H9 (cell line): ENCODE measurements at regions not wholly inside any gene's neighbourhood (a gene's known extent, or its start where the extent isn't known, plus 50 kb on each side); places are given as distances from the start of the nearest gene placed in this dataset.

Experiments
- DNase-seq: peaks from one replicate; pipeline ENCODE4 v3.0.0-alpha.2; 2017
- H2AFZ ChIP-seq: one replicate; pipeline ENCODE4 v1.6.1; 2013; ENCODE audit warnings: mild to moderate bottlenecking, low read length, control low read depth, moderate library complexity
- H2AK5ac ChIP-seq: 2 replicates; pipeline ENCODE4 v1.6.1; 2013; ENCODE audit warnings: low read length, control low read depth, mixed read lengths; ENCODE audit not compliant: insufficient read length
- H2BK120ac ChIP-seq: one replicate; pipeline ENCODE4 v1.6.1; 2013; ENCODE audit warnings: low read depth, mild to moderate bottlenecking, low read length, control low read depth, inconsistent platforms; ENCODE audit not compliant: poor library complexity, severe bottlenecking
- H2BK12ac ChIP-seq: 2 replicates; pipeline ENCODE4 v1.6.1; 2013; ENCODE audit warnings: low read length, control low read depth, mixed read lengths, low read depth; ENCODE audit not compliant: insufficient read length
- H2BK15ac ChIP-seq: 2 replicates; pipeline ENCODE4 v1.6.1; 2013; ENCODE audit warnings: low read depth, low read length, control low read depth
- H2BK20ac ChIP-seq: one replicate; pipeline ENCODE4 v1.6.1; 2013; ENCODE audit warnings: low read depth, mild to moderate bottlenecking, low read length, control low read depth, inconsistent platforms; ENCODE audit not compliant: poor library complexity, severe bottlenecking
- H2BK5ac ChIP-seq: 2 replicates; pipeline ENCODE4 v1.6.1; 2013; ENCODE audit warnings: low read length, control low read depth, mixed read lengths; ENCODE audit not compliant: insufficient read length
- H3K14ac ChIP-seq: 2 replicates; pipeline ENCODE4 v1.6.1; 2013; ENCODE audit warnings: low read length, control low read depth; ENCODE audit not compliant: insufficient read depth
- H3K18ac ChIP-seq: 2 replicates; pipeline ENCODE4 v1.6.1; 2013; ENCODE audit warnings: low read depth, mild to moderate bottlenecking, mixed read lengths, low read length, control low read depth; ENCODE audit not compliant: insufficient read length
- H3K23ac ChIP-seq: 2 replicates; pipeline ENCODE4 v1.6.1; 2013; ENCODE audit warnings: low read length, control low read depth, mixed read lengths, low read depth; ENCODE audit not compliant: insufficient read length
- H3K23me2 ChIP-seq: 2 replicates; pipeline ENCODE4 v1.6.1; 2013; ENCODE audit warnings: low read depth, mild to moderate bottlenecking, mixed read lengths, low read length, control low read depth; ENCODE audit not compliant: insufficient read length, poor library complexity, severe bottlenecking
- H3K27ac ChIP-seq: 2 replicates; pipeline ENCODE4 v1.5.1; 2013; ENCODE audit warnings: low read length, control low read depth, mixed read lengths, low read depth; ENCODE audit not compliant: insufficient read length
- H3K27me3 ChIP-seq: 2 replicates; pipeline ENCODE4 v1.6.1; 2013; ENCODE audit warnings: low read length, control low read depth, inconsistent platforms; ENCODE audit not compliant: insufficient read depth
- H3K4ac ChIP-seq: 2 replicates; pipeline ENCODE4 v1.6.1; 2013; ENCODE audit warnings: low read depth, mild to moderate bottlenecking, control low read depth, inconsistent platforms, low read length, moderate library complexity
- H3K4me1 ChIP-seq: 2 replicates; pipeline ENCODE4 v1.6.1; 2013; ENCODE audit warnings: low read length, control low read depth, inconsistent platforms; ENCODE audit not compliant: insufficient read depth
- H3K4me2 ChIP-seq: 2 replicates; pipeline ENCODE4 v1.6.1; 2013; ENCODE audit warnings: low read length, control low read depth, mixed read lengths; ENCODE audit not compliant: insufficient read length, insufficient read depth
- H3K56ac ChIP-seq: 2 replicates; pipeline ENCODE4 v1.6.1; 2013; ENCODE audit warnings: low read depth, mild to moderate bottlenecking, mixed read lengths, low read length, control low read depth; ENCODE audit not compliant: insufficient read length
- H3K79me1 ChIP-seq: 2 replicates; pipeline ENCODE4 v1.6.1; 2013; ENCODE audit warnings: low read depth, mild to moderate bottlenecking, moderate library complexity, low read length, control low read depth, inconsistent platforms; ENCODE audit not compliant: insufficient read depth, poor library complexity, severe bottlenecking
- H3K79me2 ChIP-seq: 2 replicates; pipeline ENCODE4 v1.6.1; 2013; ENCODE audit warnings: low read length, control low read depth, inconsistent platforms; ENCODE audit not compliant: insufficient read depth
- H3K9ac ChIP-seq: 2 replicates; pipeline ENCODE4 v1.6.1; 2013; ENCODE audit warnings: low read length, control low read depth, mixed read lengths; ENCODE audit not compliant: insufficient read length; ENCODE audit errors: extremely low read depth
- H3K9me3 ChIP-seq: one replicate; pipeline ENCODE4 v1.6.1; 2013; ENCODE audit warnings: low read depth, low read length, inconsistent platforms; ENCODE audit not compliant: control insufficient read depth
- H3T11ph ChIP-seq: one replicate; pipeline ENCODE4 v1.6.1; 2013; ENCODE audit warnings: mild to moderate bottlenecking, low read length, control low read depth, inconsistent platforms
- H4K20me1 ChIP-seq: one replicate; pipeline ENCODE4 v1.6.1; 2013; ENCODE audit not compliant: control insufficient read depth, insufficient read length, insufficient read depth
- H4K5ac ChIP-seq: 2 replicates; pipeline ENCODE4 v1.6.1; 2013; ENCODE audit warnings: low read depth, mild to moderate bottlenecking, mixed read lengths, low read length, control low read depth; ENCODE audit not compliant: insufficient read length
- H4K8ac ChIP-seq: replicated peaks from 2 replicates; pipeline ENCODE4 v1.6.1; 2013; ENCODE audit warnings: low read length, control low read depth, mixed read lengths, low read depth; ENCODE audit not compliant: insufficient read length
- H4K91ac ChIP-seq: 2 replicates; pipeline ENCODE4 v1.6.1; 2013; ENCODE audit warnings: low read depth, mild to moderate bottlenecking, moderate library complexity, mixed read lengths, low read length, control low read depth; ENCODE audit not compliant: insufficient read length
- H3K27ac Mint-ChIP-seq, 3 experiments: 2 replicates in 2 of 3; 3 replicates in 1 of 3; pipeline ENCODE4 v1.8.0; 2020 to 2021; ENCODE audit warnings: mixed read lengths in 3 of 3, mild to moderate bottlenecking in 1 of 3, moderate library complexity in 1 of 3
- H3K27me3 Mint-ChIP-seq: 2 replicates; pipeline ENCODE4 v1.8.0; 2021; ENCODE audit warnings: low read depth, mild to moderate bottlenecking, moderate library complexity, mixed read lengths
- H3K36me3 Mint-ChIP-seq, 3 experiments: 2 replicates in 2 of 3; 3 replicates in 1 of 3; pipeline ENCODE4 v1.8.0; 2020 to 2021; ENCODE audit warnings: low read depth in 3 of 3, mixed read lengths in 3 of 3; ENCODE audit not compliant: insufficient read depth in 1 of 3
- H3K4me1 Mint-ChIP-seq, 2 experiments: 2 replicates each; pipeline ENCODE4 v1.8.0; 2020; ENCODE audit warnings: mixed read lengths in 2 of 2
- H3K4me3 Mint-ChIP-seq, 2 experiments: 2 replicates in 1 of 2; 3 replicates in 1 of 2; pipeline ENCODE4 v1.8.0; 2020 to 2021; ENCODE audit warnings: mild to moderate bottlenecking in 2 of 2, mixed read lengths in 2 of 2, moderate library complexity in 1 of 2
- H3K9me3 Mint-ChIP-seq, 2 experiments: 2 replicates in 1 of 2; 3 replicates in 1 of 2; pipeline ENCODE4 v1.8.0; 2020; ENCODE audit warnings: mild to moderate bottlenecking in 2 of 2, mixed read lengths in 2 of 2, moderate library complexity in 1 of 2
- CTCF ChIP-seq: fragments of 200-600 bp; sonication (generic); conservative IDR thresholded peaks from 3 replicates; pipeline ENCODE4 v1.8.0; 2021; ENCODE audit warnings: antibody characterized with exemption, mild to moderate bottlenecking
- WGBS: extraction: QIAGEN DNeasy Blood & Tissue Kit; methylation state at CpG from one replicate; pipeline ENCODE4 v1.1.7; 2013; ENCODE audit warnings: missing lambda C conversion rate, low lambda C conversion rate, mixed read lengths; ENCODE audit not compliant: insufficient read length; ENCODE audit errors: extremely low coverage; 5-methylcytosine and 5-hydroxymethylcytosine counted together

GRCh38 chr14:81584495-81584894 lies 50.8 kb upstream of the SEL1L start:
- H3K56ac ChIP-seq = no peak overlapping the region
- H4K91ac ChIP-seq = no peak overlapping the region
- H3K9me3 ChIP-seq = no peaks in the 10 kb centered on the region
- H3K4ac ChIP-seq = no peak overlapping the region
- no peak overlapping the region for H3K27ac ChIP-seq
- peaks cover 6 to 8% of the 10 kb centered on the region in 2 experiments; a peak in 4 of 5 replicates for H3K9me3 Mint-ChIP-seq
- no peaks in the 10 kb centered on the region for H4K20me1 ChIP-seq
- no peak overlapping the region for H4K8ac ChIP-seq
- DNase-seq = no peak
- H3T11ph ChIP-seq = no peak overlapping the region
- H3K36me3 Mint-ChIP-seq = peaks cover 0 to 13% (median 3%) of the 10 kb centered on the region in 3 experiments; a peak in 4 of 7 replicates
- no peak overlapping the region for H2BK15ac ChIP-seq
- H3K14ac ChIP-seq = no peak overlapping the region
- H3K4me2 ChIP-seq = no peak overlapping the region
- H3K23ac ChIP-seq = no peak overlapping the region
- no peak for TF ChIP-seq CTCF
- no peak overlapping the region for H2AK5ac ChIP-seq
- no peaks in the 10 kb centered on the region for H3K27me3 ChIP-seq
- H2BK120ac ChIP-seq = no peak overlapping the region
- H3K27me3 Mint-ChIP-seq = no peaks in the 10 kb centered on the region
- no peak overlapping the region for H2AFZ ChIP-seq
- no peak overlapping the region for H2BK12ac ChIP-seq
- WGBS = no CpG with 5 or more reads among the region's 2 CpGs
- H2BK20ac ChIP-seq = no peak overlapping the region
- H3K79me1 ChIP-seq = no peaks in the 10 kb centered on the region
- no peak overlapping the region for H3K27ac Mint-ChIP-seq
- no peak overlapping the region for H3K4me3 Mint-ChIP-seq
- no peaks in the 10 kb centered on the region for H3K79me2 ChIP-seq
- H3K18ac ChIP-seq = no peak overlapping the region
- H3K4me1 ChIP-seq = no peaks in the 10 kb centered on the region
- peaks cover 0 to 3% of the 10 kb centered on the region in 2 experiments; a peak in 1 of 4 replicates for H3K4me1 Mint-ChIP-seq
- no peak overlapping the region for H3K9ac ChIP-seq
- H3K23me2 ChIP-seq = no peaks in the 10 kb centered on the region
- H2BK5ac ChIP-seq = no peak overlapping the region
- no peak overlapping the region for H4K5ac ChIP-seq
